ENCODE measurements at regions not wholly inside any gene's neighbourhood (a gene's known extent, or its start where the extent isn't known, plus 50 kb on each side); places are given as distances from the start of the nearest gene placed in this dataset.

DNA sequence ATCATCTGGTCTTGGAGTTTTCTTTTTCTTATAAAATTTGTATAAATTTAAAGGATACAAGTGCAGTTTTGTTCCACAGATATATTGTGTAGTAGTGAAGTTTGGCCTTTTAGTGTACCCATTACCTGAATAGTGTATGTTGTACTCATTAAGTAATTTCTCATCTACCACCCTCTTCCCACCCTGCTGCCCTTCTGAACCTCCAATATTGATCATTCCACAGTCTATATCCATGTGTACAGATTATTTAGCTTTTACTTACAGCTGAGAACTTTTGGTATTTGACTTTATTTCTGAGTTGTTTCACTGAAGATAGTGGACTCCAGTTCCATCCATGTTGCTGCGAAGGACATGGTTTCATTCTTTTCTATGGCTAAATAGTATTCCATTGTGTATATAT lies 63.1 kb upstream of the NR3C1 start:
- WGBS, 5 donors: 0 to 100% (median 59%) methylated on average over 1 of the region's 1 CpG
- Histone ChIP-seq H3K27ac (no peak overlapping the region), H3K27me3 (no peaks in the 10 kb centered on the region), H3K9me3 (peaks cover 0 to 5% (median 0%) of the 10 kb centered on the region in 4 donors), H3K36me3 (no peaks in the 10 kb centered on the region), H3K4me3 (no peak overlapping the region), H3K4me1 (no peaks in the 10 kb centered on the region)
- no peak for DNase-seq
- intact Hi-C loops (cut with DNase I; ENCODE audit: low total_unique reads): no loop called here
- TF ChIP-seq POLR2A (IDR thresholded peaks at IDR 0.05) (no peak), POLR2AphosphoS5 (IDR thresholded peaks at IDR 0.05) (no peak), EP300 (IDR thresholded peaks at IDR 0.05) (no peak)
- TF ChIP-seq, protein P1, sequence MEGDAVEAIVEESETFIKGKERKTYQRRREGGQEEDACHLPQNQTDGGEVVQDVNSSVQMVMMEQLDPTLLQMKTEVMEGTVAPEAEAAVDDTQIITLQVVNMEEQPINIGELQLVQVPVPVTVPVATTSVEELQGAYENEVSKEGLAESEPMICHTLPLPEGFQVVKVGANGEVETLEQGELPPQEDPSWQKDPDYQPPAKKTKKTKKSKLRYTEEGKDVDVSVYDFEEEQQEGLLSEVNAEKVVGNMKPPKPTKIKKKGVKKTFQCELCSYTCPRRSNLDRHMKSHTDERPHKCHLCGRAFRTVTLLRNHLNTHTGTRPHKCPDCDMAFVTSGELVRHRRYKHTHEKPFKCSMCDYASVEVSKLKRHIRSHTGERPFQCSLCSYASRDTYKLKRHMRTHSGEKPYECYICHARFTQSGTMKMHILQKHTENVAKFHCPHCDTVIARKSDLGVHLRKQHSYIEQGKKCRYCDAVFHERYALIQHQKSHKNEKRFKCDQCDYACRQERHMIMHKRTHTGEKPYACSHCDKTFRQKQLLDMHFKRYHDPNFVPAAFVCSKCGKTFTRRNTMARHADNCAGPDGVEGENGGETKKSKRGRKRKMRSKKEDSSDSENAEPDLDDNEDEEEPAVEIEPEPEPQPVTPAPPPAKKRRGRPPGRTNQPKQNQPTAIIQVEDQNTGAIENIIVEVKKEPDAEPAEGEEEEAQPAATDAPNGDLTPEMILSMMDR (IDR thresholded peaks at IDR 0.05): no peak

DNA sequence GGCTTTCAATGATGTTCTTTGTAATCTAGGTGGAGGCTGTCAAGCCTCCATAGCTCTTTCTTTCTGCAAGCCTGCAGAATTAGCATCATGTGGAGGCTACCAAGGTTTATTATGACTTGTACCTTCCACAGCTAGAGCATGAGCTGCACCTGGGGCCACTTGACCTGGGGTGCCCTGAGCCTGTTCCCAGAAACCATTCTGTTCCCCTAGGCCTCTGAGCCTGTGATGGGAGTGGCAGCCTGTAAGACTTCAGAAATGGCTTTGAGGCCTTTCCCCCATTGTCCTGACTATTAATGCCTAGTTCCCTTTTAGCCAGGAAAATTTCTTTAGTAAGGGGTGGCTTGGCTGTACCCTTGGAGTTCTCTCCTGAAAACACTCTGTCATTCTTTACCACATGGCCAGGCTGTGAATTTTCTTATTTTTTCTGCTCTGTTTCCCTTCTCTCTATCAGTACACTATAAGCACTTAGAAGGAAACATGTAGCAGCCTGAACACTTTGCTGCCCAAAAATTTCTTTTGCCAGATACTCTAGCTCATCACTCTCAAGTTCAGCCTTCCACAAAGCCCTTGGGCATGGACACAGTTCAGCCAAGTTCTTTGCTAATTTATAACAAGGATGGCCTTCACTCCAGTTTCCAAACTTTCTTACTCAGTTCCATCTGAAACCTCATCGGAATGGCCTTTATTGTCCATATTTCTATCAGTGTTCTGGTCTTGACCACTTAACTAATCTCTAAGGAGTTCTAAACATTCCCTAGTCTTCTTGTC lies 61.4 kb upstream of the NR3C1 start:
- Histone ChIP-seq H3K4me1 (no peaks in the 10 kb centered on the region), H3K4me3 (no peak overlapping the region), H3K9me3 (peaks cover 0 to 5% (median 0%) of the 10 kb centered on the region in 4 donors), H3K27me3 (no peaks in the 10 kb centered on the region), H3K27ac (no peak overlapping the region), H3K36me3 (no peaks in the 10 kb centered on the region)
- no peak for DNase-seq
- intact Hi-C loops (cut with DNase I; ENCODE audit: low total_unique reads): no loop called here
- TF ChIP-seq POLR2AphosphoS5 (IDR thresholded peaks at IDR 0.05) (no peak), EP300 (IDR thresholded peaks at IDR 0.05) (no peak), POLR2A (IDR thresholded peaks at IDR 0.05) (no peak)
- TF ChIP-seq, protein P1 (IDR thresholded peaks at IDR 0.05): no peak
- 85 to 100% (median 97%) methylated on average over 1 of the region's 1 CpG for WGBS, 5 donors

DNA sequence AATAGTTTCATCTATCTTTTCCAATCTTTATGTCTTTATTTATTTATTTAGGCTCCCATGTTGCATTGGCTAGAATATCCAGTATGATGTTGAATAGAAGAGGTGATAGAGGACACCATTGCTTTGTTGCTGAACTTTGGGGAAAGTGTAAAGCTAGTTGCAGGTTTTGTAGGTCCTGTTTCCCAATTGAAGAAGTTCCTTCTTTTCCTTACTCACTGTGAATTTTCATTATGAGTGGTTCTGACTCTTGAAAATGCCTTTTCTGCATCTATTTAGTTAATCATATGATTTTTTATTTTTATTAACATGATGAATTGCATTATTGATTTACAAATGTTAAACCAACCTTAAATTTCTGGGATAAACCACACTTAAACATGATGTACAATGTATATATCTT lies 58.9 kb upstream of the NR3C1 start:
- H3K36me3 ChIP-seq: no peaks in the 10 kb centered on the region
- no peaks in the 10 kb centered on the region for H3K27me3 ChIP-seq
- peaks cover 0 to 5% (median 0%) of the 10 kb centered on the region in 4 donors for H3K9me3 ChIP-seq
- H3K4me3 ChIP-seq: no peak overlapping the region
- no peak overlapping the region for H3K27ac ChIP-seq
- no peak for DNase-seq
- no peak for TF ChIP-seq POLR2A (IDR thresholded peaks at IDR 0.05)
- no peak for TF ChIP-seq EP300 (IDR thresholded peaks at IDR 0.05)
- intact Hi-C loops (cut with DNase I; ENCODE audit: low total_unique reads): no loop called here
- no peaks in the 10 kb centered on the region for H3K4me1 ChIP-seq

DNA sequence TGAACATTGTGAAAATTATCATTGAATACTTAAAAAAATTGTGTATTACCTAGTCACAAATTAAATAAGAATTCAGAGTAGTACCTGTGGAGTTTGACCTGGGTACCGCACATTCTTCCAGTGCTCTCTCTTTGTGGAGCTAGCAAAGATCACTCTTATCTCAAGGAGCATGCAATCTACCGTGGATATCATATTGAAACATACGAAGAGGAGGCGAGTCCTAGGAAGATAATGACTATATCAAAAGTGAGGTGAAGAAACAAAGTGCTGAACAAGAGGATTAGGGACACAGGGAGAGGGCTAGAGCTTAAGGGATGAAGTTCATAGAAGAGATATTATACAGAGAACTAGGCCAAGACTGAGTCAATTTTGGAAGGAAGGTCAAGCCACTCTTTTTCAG lies 55.9 kb upstream of the NR3C1 start:
- TF ChIP-seq, protein P1 (IDR thresholded peaks at IDR 0.05): no peak
- no peak for TF ChIP-seq EP300 (IDR thresholded peaks at IDR 0.05)
- no peak for TF ChIP-seq POLR2A (IDR thresholded peaks at IDR 0.05)
- TF ChIP-seq POLR2AphosphoS5 (IDR thresholded peaks at IDR 0.05): no peak
- WGBS, 5 donors: 61 to 85% (median 78%) methylated on average over 4 of the region's 4 CpGs
- Histone ChIP-seq H3K27ac (no peak overlapping the region), H3K9me3 (peaks cover 0 to under 1% (median 0%) of the 10 kb centered on the region in 4 donors), H3K4me3 (no peak overlapping the region), H3K36me3 (no peaks in the 10 kb centered on the region), H3K4me1 (no peaks in the 10 kb centered on the region), H3K27me3 (no peaks in the 10 kb centered on the region)
- intact Hi-C loops (cut with DNase I; ENCODE audit: low total_unique reads): no loop called here
- DNase-seq: no peak

DNA sequence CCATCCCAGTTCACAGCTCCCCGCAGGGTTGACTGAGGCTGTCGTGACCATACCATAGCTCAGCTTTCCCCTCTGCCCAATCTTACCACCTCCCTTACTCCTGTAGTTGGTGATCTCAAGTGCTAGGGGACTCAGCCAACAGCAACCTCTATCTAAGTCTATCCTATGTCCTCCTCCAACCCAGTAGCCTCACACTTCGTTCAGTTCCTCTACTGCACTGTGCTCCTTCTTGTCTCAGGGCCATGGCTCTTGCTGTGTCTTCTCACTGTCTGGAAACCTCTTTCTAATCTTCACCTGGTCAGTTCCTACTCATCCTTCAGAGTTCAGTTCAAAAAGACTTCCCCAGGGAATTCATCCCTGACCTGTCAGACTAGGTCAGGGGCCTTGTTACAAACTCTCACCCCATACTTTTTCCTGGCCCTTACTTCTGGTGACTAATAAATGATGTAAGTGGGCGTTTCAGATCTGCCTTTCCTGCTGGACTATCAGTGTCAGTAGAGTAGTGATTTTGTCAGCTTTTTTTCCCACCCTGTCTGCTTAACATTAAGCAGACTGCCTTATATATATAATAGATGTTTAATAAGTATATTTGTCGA lies 53.6 kb upstream of the NR3C1 start:
- Histone ChIP-seq H3K36me3 (no peaks in the 10 kb centered on the region), H3K27ac (no peak overlapping the region), H3K27me3 (no peaks in the 10 kb centered on the region), H3K4me1 (no peaks in the 10 kb centered on the region), H3K4me3 (no peak overlapping the region), H3K9me3 (no peaks in the 10 kb centered on the region)
- intact Hi-C loops (cut with DNase I; ENCODE audit: low total_unique reads): no loop called here
- peak in 1 of 2 donors; percentile 26 for DNase-seq
- TF ChIP-seq POLR2AphosphoS5 (IDR thresholded peaks at IDR 0.05) (no peak), EP300 (IDR thresholded peaks at IDR 0.05) (no peak), POLR2A (IDR thresholded peaks at IDR 0.05) (no peak)
- TF ChIP-seq, protein P1 (IDR thresholded peaks at IDR 0.05): no peak
- WGBS, 5 donors: 80 to 90% (median 86%) methylated on average over 5 of the region's 5 CpGs
